Right lobe of liver (tissue), 6 donors: ENCODE measurements at regions not wholly inside any gene's neighbourhood (a gene's known extent, or its start where the extent isn't known, plus 50 kb on each side); places are given as distances from the start of the nearest gene placed in this dataset.

Experiments used
- ATAC-seq, 4 donors: fragments of 200-7000 bp; cut with Tn5 transposase; one replicate each; pipeline ENCODE4 v1.9.1; 2020; ENCODE audit warnings: mild to moderate bottlenecking in 4 of 4, moderate library complexity in 4 of 4
- DNase-seq, 3 donors: peaks; one replicate each; pipeline ENCODE4 v3.0.0-alpha.2; 2020
- H3K27ac ChIP-seq, 3 donors: fragments of 200-600 bp; one replicate each; pipeline ENCODE4 v1.8.0; 2022
- H3K27me3 ChIP-seq, 2 donors: fragments of 200-600 bp; one replicate each; pipeline ENCODE4 v1.8.0; 2022
- H3K36me3 ChIP-seq, 4 donors: fragments of 200-600 bp; sonication (generic) in 1 of 4; one replicate each; pipeline versions ENCODE4 v1.5.1 to v1.8.0; 2017 to 2022; ENCODE audit warnings: control low read depth in 1 of 4
- H3K4me1 ChIP-seq, 4 donors: fragments of 200-600 bp; sonication (generic) in 1 of 4; one replicate each; pipeline versions ENCODE4 v1.5.1 to v1.8.0; 2017 to 2022; ENCODE audit warnings: control low read depth in 1 of 4
- H3K4me3 ChIP-seq, 3 donors: fragments of 200-600 bp; one replicate each; pipeline ENCODE4 v1.8.0; 2022
- H3K9me3 ChIP-seq, 4 donors: fragments of 200-600 bp; sonication (generic) in 1 of 4; one replicate each; pipeline versions ENCODE4 v1.5.1 to v1.8.0; 2017 to 2022; ENCODE audit warnings: control low read depth in 1 of 4
- POLR2A ChIP-seq: fragments of 450-650 bp; IDR thresholded peaks from one replicate; pipeline ENCODE4 v1.6.1; 2017; ENCODE audit warnings: antibody characterized with exemption, mild to moderate bottlenecking
- WGBS: methylation state at CpG from one replicate; pipeline ENCODE4 v1.1.6; 2018; ENCODE audit warnings: low coverage, low lambda C conversion rate; ENCODE audit not compliant: insufficient coverage; ENCODE audit errors: missing lambda C conversion rate; 5-methylcytosine and 5-hydroxymethylcytosine counted together
- intact Hi-C, 2 donors: fragments of 100-400 bp; cut with DNase I; formaldehyde crosslinking; loops; one replicate each; pipeline versions ENCODE4 v1.11.2 to v1.14.1; 2022
- TF ChIP-seq, protein P1 (sequence below), 4 donors: fragments of 200-600 bp in 3 of 4; fragments of 450-650 bp in 1 of 4; IDR thresholded peaks; one replicate each; pipeline versions ENCODE4 v1.5.1 to v1.8.0; 2016 to 2022; ENCODE audit warnings: antibody characterized with exemption in 4 of 4, mild to moderate bottlenecking in 2 of 4
- donor health status: DM: no; HTN: yes; CAD: no.
- donor health status: DM: no; HTN: no; CAD: no.
- donor health status: DM: no; HTN: no; CAD: no.
- donor health status: DM: no; HTN: yes; CAD: no.
- donor health status: DM: no; HTN: yes; CAD: no.

DNA sequence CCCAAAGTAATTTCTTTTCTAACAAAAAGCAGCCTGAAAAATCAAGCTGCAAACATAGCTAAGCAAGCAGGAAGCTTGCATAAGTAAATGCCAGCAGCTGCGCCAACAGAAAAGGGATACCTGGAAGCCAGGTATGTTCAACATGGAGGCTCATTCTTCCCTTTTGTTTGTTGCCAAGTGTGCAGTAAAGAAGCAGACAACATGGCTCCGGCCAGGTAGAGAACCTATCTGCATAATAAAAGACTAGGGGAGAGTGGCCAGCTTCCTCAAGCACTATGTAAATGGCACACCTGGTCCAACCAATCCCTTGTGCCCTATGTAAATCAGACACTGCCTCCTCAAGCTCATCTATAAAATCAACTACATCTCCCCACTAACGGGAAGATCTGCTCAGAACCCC is 1407.0 kb downstream of the CDH11 start:
- H3K36me3 ChIP-seq, result no peaks in the 10 kb centered on the region
- ATAC-seq (no peak), DNase-seq (no peak)
- TF ChIP-seq, protein P1, sequence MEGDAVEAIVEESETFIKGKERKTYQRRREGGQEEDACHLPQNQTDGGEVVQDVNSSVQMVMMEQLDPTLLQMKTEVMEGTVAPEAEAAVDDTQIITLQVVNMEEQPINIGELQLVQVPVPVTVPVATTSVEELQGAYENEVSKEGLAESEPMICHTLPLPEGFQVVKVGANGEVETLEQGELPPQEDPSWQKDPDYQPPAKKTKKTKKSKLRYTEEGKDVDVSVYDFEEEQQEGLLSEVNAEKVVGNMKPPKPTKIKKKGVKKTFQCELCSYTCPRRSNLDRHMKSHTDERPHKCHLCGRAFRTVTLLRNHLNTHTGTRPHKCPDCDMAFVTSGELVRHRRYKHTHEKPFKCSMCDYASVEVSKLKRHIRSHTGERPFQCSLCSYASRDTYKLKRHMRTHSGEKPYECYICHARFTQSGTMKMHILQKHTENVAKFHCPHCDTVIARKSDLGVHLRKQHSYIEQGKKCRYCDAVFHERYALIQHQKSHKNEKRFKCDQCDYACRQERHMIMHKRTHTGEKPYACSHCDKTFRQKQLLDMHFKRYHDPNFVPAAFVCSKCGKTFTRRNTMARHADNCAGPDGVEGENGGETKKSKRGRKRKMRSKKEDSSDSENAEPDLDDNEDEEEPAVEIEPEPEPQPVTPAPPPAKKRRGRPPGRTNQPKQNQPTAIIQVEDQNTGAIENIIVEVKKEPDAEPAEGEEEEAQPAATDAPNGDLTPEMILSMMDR (IDR thresholded peaks at IDR 0.05), result no peak
- no peak for TF ChIP-seq POLR2A
- H3K9me3 ChIP-seq, result no peaks in the 10 kb centered on the region
- no peaks in the 10 kb centered on the region for H3K27me3 ChIP-seq
- no peak overlapping the region for H3K27ac ChIP-seq
- H3K4me1 ChIP-seq, result no peaks in the 10 kb centered on the region
- WGBS, result 51% methylated on average over 3 of the region's 3 CpGs
- intact Hi-C loops, result no loop called here
- H3K4me3 ChIP-seq, result no peak overlapping the region

DNA sequence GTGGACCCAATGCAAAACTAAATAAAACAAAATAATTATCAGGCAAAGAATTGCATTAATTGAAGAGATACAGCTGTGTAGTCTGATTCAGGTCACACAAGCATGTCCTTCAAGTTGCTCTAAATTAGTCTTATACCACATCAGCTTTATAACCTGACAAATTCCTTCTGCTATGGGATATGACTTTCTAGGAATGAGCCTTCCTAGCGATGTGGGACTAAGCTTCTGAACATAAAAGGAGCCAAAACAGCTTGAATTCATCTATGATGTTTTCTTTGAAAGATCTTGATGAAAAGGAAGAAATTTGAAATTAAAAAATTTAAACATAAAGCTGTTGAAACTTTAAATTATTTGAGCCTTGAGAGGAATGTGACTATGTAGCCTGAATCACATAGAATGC is 1409.1 kb downstream of the CDH11 start:
- DNase-seq (no peak), ATAC-seq (no peak)
- intact Hi-C loops, result no loop called here
- Histone ChIP-seq H3K27me3 (no peaks in the 10 kb centered on the region), H3K4me1 (no peaks in the 10 kb centered on the region), H3K4me3 (no peak overlapping the region), H3K9me3 (no peaks in the 10 kb centered on the region), H3K36me3 (no peaks in the 10 kb centered on the region), H3K27ac (no peak overlapping the region)
- WGBS, result 50% methylated on average over 1 of the region's 1 CpG
- TF ChIP-seq POLR2A, result no peak
- TF ChIP-seq, protein P1 (IDR thresholded peaks at IDR 0.05), result no peak

DNA sequence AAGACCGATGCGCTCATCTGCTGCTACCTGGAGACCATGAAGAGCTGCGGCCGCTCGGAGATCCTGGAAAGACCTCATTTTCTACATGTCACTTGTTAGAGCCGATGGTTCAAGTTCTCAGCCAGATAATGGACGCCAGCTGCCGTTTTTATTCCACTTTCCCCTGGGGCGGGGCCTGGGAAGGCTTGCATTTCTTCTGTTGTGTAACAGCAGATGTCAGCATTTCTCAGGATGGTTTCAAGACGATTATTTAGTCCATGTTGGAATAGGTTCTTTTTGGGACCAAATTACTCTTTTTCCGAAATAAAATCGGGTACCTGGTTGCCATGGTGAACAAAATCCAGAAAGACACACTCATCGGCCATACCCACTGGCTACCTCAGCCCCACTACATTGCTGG is 1418.3 kb downstream of the CDH11 start:
- ATAC-seq (no peak), DNase-seq (no peak)
- H3K9me3 ChIP-seq, result no peaks in the 10 kb centered on the region
- WGBS, result 68% methylated on average over 7 of the region's 13 CpGs
- H3K27me3 ChIP-seq, result no peaks in the 10 kb centered on the region
- H3K4me1 ChIP-seq, result no peaks in the 10 kb centered on the region
- no peaks in the 10 kb centered on the region for H3K36me3 ChIP-seq
- no peak overlapping the region for H3K4me3 ChIP-seq
- TF ChIP-seq, protein P1 (IDR thresholded peaks at IDR 0.05), result no peak
- no peak for TF ChIP-seq POLR2A
- no peak overlapping the region for H3K27ac ChIP-seq
- intact Hi-C loops, result no loop called here

DNA sequence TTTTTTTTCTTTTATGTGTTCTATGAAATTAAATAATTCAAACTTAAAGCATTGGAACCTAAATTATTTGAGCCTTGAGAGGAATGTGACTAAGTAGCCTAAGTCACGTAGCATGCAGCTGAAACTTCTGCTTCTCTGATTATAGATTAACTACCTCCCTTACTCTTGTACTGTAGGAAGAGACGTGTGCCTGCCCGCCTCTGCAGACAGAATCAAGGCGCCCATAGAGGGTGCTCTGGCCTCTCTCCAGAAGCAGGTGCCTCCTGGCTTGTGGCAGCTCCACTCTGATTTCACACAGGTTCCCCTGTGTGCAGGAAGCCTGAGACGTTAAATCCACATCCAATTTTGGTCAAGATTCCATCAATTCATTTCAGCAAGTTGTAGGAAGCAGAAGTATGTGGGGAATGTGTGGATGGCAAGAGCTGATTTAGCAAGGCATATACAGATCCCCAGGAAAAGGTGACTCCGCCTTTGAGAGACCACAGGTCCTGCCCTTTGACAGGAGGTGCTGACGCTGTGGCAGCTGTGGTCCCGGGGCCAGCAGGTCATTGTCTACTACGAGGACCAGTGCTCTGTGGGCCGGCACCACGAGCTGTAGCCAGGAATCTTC is 1418.8 kb downstream of the CDH11 start:
- H3K9me3 ChIP-seq, result no peaks in the 10 kb centered on the region
- intact Hi-C loops, result no loop called here
- no peaks in the 10 kb centered on the region for H3K27me3 ChIP-seq
- WGBS, result 18% methylated on average over 6 of the region's 11 CpGs
- no peaks in the 10 kb centered on the region for H3K36me3 ChIP-seq
- H3K4me1 ChIP-seq, result no peaks in the 10 kb centered on the region
- H3K4me3 ChIP-seq, result no peak overlapping the region
- no peak for TF ChIP-seq POLR2A
- TF ChIP-seq, protein P1 (IDR thresholded peaks at IDR 0.05), result no peak
- no peak for DNase-seq
- no peak overlapping the region for H3K27ac ChIP-seq
- peak in 1 of 4 donors; percentile 23 for ATAC-seq

DNA sequence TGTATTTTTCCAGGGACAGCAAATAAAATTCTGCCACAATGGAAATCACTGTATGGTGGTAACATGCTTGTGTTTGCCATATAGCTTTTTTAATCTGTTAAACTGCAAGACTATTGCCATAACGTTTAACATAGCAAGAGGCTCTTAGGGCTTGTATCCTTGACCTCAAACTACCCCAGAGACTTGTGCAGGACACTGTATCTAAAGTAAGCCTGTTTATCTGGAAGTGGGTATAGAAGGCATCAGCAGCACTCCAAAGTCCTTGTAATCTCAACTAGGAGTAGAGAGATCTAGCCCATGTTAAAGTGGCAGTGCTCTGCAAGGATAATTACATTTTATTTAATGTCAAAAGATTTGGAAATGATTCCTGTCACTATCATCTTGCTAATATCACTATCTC is 1424.1 kb downstream of the CDH11 start:
- 17% methylated on average over 1 of the region's 1 CpG for WGBS
- TF ChIP-seq, protein P1 (IDR thresholded peaks at IDR 0.05), result no peak
- no peak for TF ChIP-seq POLR2A
- ATAC-seq (no peak), DNase-seq (no peak)
- intact Hi-C loops, result no loop called here
- Histone ChIP-seq H3K27me3 (no peaks in the 10 kb centered on the region), H3K36me3 (no peaks in the 10 kb centered on the region), H3K4me3 (no peak overlapping the region), H3K4me1 (no peaks in the 10 kb centered on the region), H3K27ac (no peak overlapping the region), H3K9me3 (no peaks in the 10 kb centered on the region)
